ENCODE measurements at regions not wholly inside any gene's neighbourhood (a gene's known extent, or its start where the extent isn't known, plus 50 kb on each side); places are given as distances from the start of the nearest gene placed in this dataset.

DNA sequence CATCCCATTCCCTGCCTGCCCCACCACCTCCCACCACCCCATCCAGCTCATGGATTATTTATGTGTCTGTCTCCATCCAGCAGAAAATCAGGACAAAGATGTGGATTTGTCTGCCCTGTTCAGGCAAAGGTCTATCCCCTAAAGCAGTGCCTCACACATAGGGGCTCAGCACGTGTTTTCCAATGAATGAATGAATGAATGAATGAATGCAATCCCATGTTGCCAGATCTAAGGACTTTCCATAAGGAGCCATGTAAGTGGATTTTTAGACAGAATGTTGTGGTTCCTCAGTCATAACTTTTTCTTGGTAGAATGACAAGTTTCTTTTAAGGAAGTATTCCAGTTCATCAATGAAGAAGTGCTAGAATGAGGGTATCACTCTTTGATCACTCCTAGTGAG lies 133.7 kb downstream of the RNASET2 start:
- H3K36me3 ChIP-seq = no peaks in the 10 kb centered on the region
- H3K4me3 ChIP-seq = no peak overlapping the region
- H3K9me3 ChIP-seq = no peaks in the 10 kb centered on the region
- H3K4me1 ChIP-seq = no peaks in the 10 kb centered on the region
- H3K27ac ChIP-seq = no peak overlapping the region
- no peak for TF ChIP-seq POLR2A (IDR thresholded peaks at IDR 0.05)
- TF ChIP-seq, protein P1, sequence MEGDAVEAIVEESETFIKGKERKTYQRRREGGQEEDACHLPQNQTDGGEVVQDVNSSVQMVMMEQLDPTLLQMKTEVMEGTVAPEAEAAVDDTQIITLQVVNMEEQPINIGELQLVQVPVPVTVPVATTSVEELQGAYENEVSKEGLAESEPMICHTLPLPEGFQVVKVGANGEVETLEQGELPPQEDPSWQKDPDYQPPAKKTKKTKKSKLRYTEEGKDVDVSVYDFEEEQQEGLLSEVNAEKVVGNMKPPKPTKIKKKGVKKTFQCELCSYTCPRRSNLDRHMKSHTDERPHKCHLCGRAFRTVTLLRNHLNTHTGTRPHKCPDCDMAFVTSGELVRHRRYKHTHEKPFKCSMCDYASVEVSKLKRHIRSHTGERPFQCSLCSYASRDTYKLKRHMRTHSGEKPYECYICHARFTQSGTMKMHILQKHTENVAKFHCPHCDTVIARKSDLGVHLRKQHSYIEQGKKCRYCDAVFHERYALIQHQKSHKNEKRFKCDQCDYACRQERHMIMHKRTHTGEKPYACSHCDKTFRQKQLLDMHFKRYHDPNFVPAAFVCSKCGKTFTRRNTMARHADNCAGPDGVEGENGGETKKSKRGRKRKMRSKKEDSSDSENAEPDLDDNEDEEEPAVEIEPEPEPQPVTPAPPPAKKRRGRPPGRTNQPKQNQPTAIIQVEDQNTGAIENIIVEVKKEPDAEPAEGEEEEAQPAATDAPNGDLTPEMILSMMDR (IDR thresholded peaks at IDR 0.05) = no peak
- H3K27me3 ChIP-seq = no peaks in the 10 kb centered on the region
- no peak for DNase-seq

DNA sequence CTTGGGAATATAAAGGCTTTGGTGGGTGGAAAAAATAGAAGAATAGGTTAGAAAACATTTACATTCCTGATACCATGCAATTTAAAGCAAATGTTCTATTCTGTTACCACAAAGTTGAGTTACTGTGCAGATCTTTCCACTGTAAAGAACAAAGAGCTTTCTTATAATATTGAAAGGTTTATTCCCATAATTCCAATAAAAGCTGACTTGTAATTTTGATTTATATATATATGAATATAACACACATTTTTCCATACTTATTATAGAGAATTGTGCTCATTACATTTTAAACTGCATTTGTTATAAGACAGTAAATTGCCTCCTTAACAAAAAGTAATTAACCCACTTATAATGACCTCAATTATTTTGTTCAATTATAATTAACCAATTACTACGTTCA lies 135.9 kb downstream of the RNASET2 start:
- TF ChIP-seq, protein P1 (IDR thresholded peaks at IDR 0.05) = no peak
- TF ChIP-seq POLR2A (IDR thresholded peaks at IDR 0.05) = no peak
- no peak for DNase-seq
- Histone ChIP-seq H3K27me3 (no peaks in the 10 kb centered on the region), H3K36me3 (no peaks in the 10 kb centered on the region), H3K4me3 (no peak overlapping the region), H3K9me3 (no peaks in the 10 kb centered on the region), H3K27ac (no peak overlapping the region), H3K4me1 (no peaks in the 10 kb centered on the region)

DNA sequence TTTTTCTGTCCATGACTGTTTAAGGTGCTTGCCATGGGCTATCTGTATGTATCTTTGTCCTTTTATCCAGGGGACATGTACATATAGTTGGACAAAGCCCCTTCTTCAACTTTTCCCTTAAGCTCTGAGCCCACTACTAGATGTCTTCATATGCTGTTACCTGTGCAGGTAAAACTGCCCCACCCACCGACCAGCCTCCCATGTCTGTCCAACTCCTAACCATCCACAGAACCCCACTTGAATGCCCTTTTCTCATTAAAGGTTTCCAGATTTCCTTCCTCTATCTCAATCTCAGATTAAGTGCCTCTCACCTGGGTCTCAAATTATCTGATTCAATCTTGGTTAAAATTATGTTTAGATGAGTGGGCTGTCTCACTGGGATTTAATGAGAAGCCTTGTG lies 136.3 kb downstream of the RNASET2 start:
- Histone ChIP-seq H3K4me3 (no peak overlapping the region), H3K27ac (no peak overlapping the region), H3K36me3 (no peaks in the 10 kb centered on the region), H3K4me1 (no peaks in the 10 kb centered on the region), H3K9me3 (no peaks in the 10 kb centered on the region), H3K27me3 (no peaks in the 10 kb centered on the region)
- DNase-seq = no peak
- TF ChIP-seq POLR2A (IDR thresholded peaks at IDR 0.05) = no peak
- TF ChIP-seq, protein P1 (IDR thresholded peaks at IDR 0.05) = no peak

DNA sequence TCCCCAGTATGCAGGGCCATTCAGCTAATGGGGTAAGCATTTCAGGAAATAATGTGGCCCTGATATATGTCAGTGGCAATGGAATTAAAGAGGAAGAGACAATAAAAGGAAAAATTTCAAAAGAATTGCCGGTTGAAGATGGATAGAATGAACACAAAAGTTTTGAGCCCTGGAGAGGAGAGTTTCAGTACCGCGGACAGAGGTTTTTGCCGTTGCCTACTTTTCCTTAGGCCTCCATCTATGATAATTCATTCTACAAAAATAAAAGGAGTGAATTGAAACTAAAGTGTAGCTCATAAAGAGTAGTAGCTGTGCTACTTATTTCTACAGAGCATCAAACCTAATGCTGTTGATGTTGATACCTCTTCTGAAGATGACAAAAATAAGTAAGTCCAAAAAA lies 140.7 kb downstream of the RNASET2 start:
- no peak for DNase-seq
- H3K4me1 ChIP-seq = no peaks in the 10 kb centered on the region
- H3K9me3 ChIP-seq = no peaks in the 10 kb centered on the region
- no peaks in the 10 kb centered on the region for H3K36me3 ChIP-seq
- no peaks in the 10 kb centered on the region for H3K27me3 ChIP-seq
- no peak overlapping the region for H3K27ac ChIP-seq
- no peak overlapping the region for H3K4me3 ChIP-seq
- TF ChIP-seq, protein P1 (IDR thresholded peaks at IDR 0.05) = no peak
- TF ChIP-seq POLR2A (IDR thresholded peaks at IDR 0.05) = no peak

DNA sequence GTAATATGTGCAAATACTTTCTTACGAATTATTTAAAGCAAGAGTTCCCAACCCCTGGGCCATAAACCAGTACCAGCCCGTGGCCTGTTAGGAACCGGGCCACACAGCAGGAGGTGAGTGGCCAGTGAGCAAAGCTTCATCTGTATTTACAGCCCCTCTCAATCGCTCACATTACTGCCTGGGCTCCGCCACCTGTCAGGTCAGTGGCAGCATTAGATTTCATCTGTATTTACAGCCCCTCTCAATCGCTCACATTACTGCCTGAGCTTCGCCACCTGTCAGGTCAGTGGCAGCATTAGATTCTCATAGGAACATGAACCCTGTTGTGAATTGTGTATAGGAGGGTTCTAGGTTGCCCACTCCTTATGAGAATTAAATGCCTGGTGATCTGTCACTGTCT lies 142.0 kb downstream of the RNASET2 start:
- H3K27ac ChIP-seq = no peak overlapping the region
- H3K36me3 ChIP-seq = no peaks in the 10 kb centered on the region
- no peaks in the 10 kb centered on the region for H3K9me3 ChIP-seq
- TF ChIP-seq POLR2A (IDR thresholded peaks at IDR 0.05) = no peak
- TF ChIP-seq, protein P1 (IDR thresholded peaks at IDR 0.05) = no peak
- no peaks in the 10 kb centered on the region for H3K4me1 ChIP-seq
- DNase-seq = no peak
- no peak overlapping the region for H3K4me3 ChIP-seq
- H3K27me3 ChIP-seq = no peaks in the 10 kb centered on the region

DNA sequence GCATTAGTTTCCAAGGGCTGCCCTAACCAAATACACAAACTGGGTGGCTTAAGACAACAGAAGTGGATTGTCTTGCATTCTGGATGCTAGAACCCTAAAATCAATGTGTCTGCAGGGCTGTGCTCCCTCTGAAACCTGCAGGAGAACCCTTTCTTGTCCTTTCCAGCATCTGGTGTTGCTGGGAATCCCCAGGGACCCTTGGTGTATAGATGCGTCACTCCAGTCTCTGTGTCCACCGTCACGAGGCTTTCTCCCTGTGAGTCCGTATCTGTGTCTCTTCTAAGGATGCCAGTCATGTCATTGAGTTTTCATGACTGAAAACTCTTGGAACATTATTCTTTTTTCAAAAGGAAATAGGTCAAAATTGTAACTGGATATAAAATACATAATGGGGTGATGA lies 142.9 kb downstream of the RNASET2 start:
- no peak for DNase-seq
- Histone ChIP-seq H3K27ac (no peak overlapping the region), H3K27me3 (no peaks in the 10 kb centered on the region), H3K9me3 (no peaks in the 10 kb centered on the region), H3K36me3 (no peaks in the 10 kb centered on the region), H3K4me1 (no peaks in the 10 kb centered on the region), H3K4me3 (no peak overlapping the region)
- no peak for TF ChIP-seq POLR2A (IDR thresholded peaks at IDR 0.05)
- TF ChIP-seq, protein P1 (IDR thresholded peaks at IDR 0.05) = no peak
